ENCODE measurements at regions not wholly inside any gene's neighbourhood (a gene's known extent, or its start where the extent isn't known, plus 50 kb on each side); places are given as distances from the start of the nearest gene placed in this dataset.
A peak's percentile ranks its signal among the peaks of the same experiment; 100 is the strongest.

DNA sequence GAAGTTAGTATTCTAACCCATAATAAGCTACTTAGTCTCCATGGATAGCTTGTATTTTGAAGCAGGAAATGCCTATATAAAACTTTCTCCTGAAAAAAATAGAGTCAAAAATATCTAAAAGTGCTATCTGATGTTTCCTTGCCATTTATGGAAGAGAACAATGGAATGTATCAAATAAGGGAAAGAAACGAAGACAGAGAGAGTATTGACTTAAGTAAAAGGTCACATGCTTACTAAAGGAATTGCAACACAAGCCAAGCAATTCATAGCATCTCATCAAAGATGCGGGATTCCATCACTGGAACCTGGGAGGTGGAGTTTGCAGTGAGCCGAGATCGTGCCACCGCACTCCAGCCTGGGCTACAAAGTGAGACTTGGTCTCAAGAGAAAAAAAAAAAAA is 112.9 kb upstream of the DTNBP1 start:
- H3K79me2 ChIP-seq (ENCODE audit: insufficient read depth): no peaks in the 10 kb centered on the region
- H3K9me2 ChIP-seq (ENCODE audit: insufficient read depth): no peaks in the 10 kb centered on the region
- no peak for TF ChIP-seq EZH2 (IDR thresholded peaks at IDR 0.05; ENCODE audit: insufficient read depth, poor library complexity, severe bottlenecking)
- no peak for TF ChIP-seq EZH2phosphoT487 (IDR thresholded peaks at IDR 0.05; ENCODE audit: insufficient read depth, low read depth)
- 0 out of 2 replicates have a peak, but pooled peaks cover 3% of the 10 kb centered on the region for H3K4me1 ChIP-seq (ENCODE audit: insufficient read depth)
- in situ Hi-C loops (cut with MboI): no loop called here
- H4K20me1 ChIP-seq (ENCODE audit: insufficient read depth): no peaks in the 10 kb centered on the region
- H2AFZ ChIP-seq: no peak overlapping the region
- 0 out of 2 replicates have a peak, but pooled peaks cover 5% of the 10 kb centered on the region for H3F3A ChIP-seq (ENCODE audit: insufficient read depth)
- 82 to 89% methylated on average over 5 of the region's 5 CpGs for WGBS, 2 experiments (ENCODE audit: low coverage in 1 of 2, low lambda C conversion rate in 2 of 2, missing lambda C conversion rate in 2 of 2)
- peaks cover 19% of the 10 kb centered on the region for H3K27me3 ChIP-seq (replicated peaks; ENCODE audit: insufficient read depth)
- no peaks in the 10 kb centered on the region for H3K9me3 ChIP-seq (ENCODE audit: low read depth)
- no peak overlapping the region for H3K4me2 ChIP-seq (ENCODE audit: unreplicated experiment)
- no peak overlapping the region for H3K4me3 ChIP-seq
- H3K9ac ChIP-seq: no peak overlapping the region
- H3K36me3 ChIP-seq (ENCODE audit: low read depth): no peaks in the 10 kb centered on the region
- DNase-seq: no peak
- no peak overlapping the region for H3K27ac ChIP-seq

GRCh38 chr6:15775076-15775634 is 112.3 kb upstream of the DTNBP1 start:
- Histone ChIP-seq H3K4me1 (ENCODE audit: insufficient read depth) (peaks cover 8% of the 10 kb centered on the region), H3K27ac (no peak overlapping the region), H3K4me2 (ENCODE audit: unreplicated experiment) (no peak overlapping the region), H3K36me3 (ENCODE audit: low read depth) (no peaks in the 10 kb centered on the region), H3K4me3 (no peak overlapping the region), H3F3A (ENCODE audit: insufficient read depth) (peaks cover 11% of the 10 kb centered on the region), H3K9me2 (ENCODE audit: insufficient read depth) (no peaks in the 10 kb centered on the region), H3K27me3 (replicated peaks; ENCODE audit: insufficient read depth) (peaks cover 16% of the 10 kb centered on the region), H3K79me2 (ENCODE audit: insufficient read depth) (no peaks in the 10 kb centered on the region), H3K9ac (no peak overlapping the region), H4K20me1 (ENCODE audit: insufficient read depth) (no peaks in the 10 kb centered on the region), H3K9me3 (ENCODE audit: low read depth) (no peaks in the 10 kb centered on the region), H2AFZ (no peak overlapping the region)
- TF ChIP-seq EZH2 (IDR thresholded peaks at IDR 0.05; ENCODE audit: insufficient read depth, poor library complexity, severe bottlenecking) (no peak), EZH2phosphoT487 (IDR thresholded peaks at IDR 0.05; ENCODE audit: insufficient read depth, low read depth) (no peak)
- in situ Hi-C loops (cut with MboI): no loop called here
- WGBS, 2 experiments (ENCODE audit: low coverage in 1 of 2, low lambda C conversion rate in 2 of 2, missing lambda C conversion rate in 2 of 2): 94 to 96% methylated on average over 2 of the region's 2 CpGs
- DNase-seq: no peak

- H3K79me2 ChIP-seq (ENCODE audit: insufficient read depth): no peaks in the 10 kb centered on the region
- no peak overlapping the region for H3K9ac ChIP-seq
- H3K4me3 ChIP-seq: no peak overlapping the region
- H3K27me3 ChIP-seq (replicated peaks; ENCODE audit: insufficient read depth): peaks cover 13% of the 10 kb centered on the region
- H3K27ac ChIP-seq: no peak overlapping the region
- no peak for DNase-seq
- H3K36me3 ChIP-seq (ENCODE audit: low read depth): no peaks in the 10 kb centered on the region
- no peak overlapping the region for H2AFZ ChIP-seq
- TF ChIP-seq EZH2 (IDR thresholded peaks at IDR 0.05; ENCODE audit: insufficient read depth, poor library complexity, severe bottlenecking) (no peak), EZH2phosphoT487 (IDR thresholded peaks at IDR 0.05; ENCODE audit: insufficient read depth, low read depth) (no peak)
- no peak overlapping the region for H3K4me2 ChIP-seq (ENCODE audit: unreplicated experiment)
- no peaks in the 10 kb centered on the region for H3K9me3 ChIP-seq (ENCODE audit: low read depth)
- H3F3A ChIP-seq (ENCODE audit: insufficient read depth): peaks cover 20% of the 10 kb centered on the region
- peaks cover 13% of the 10 kb centered on the region for H3K4me1 ChIP-seq (ENCODE audit: insufficient read depth)
- WGBS, 2 experiments (ENCODE audit: low coverage in 1 of 2, low lambda C conversion rate in 2 of 2, missing lambda C conversion rate in 2 of 2): 85 to 87% methylated on average over 3 of the region's 3 CpGs
- H4K20me1 ChIP-seq (ENCODE audit: insufficient read depth): no peaks in the 10 kb centered on the region
- no peaks in the 10 kb centered on the region for H3K9me2 ChIP-seq (ENCODE audit: insufficient read depth)
- in situ Hi-C loops (cut with MboI): no loop called here
Measured at GRCh38 chr6:15773806-15774410, 111.1 kb upstream of the DTNBP1 start.

DNA sequence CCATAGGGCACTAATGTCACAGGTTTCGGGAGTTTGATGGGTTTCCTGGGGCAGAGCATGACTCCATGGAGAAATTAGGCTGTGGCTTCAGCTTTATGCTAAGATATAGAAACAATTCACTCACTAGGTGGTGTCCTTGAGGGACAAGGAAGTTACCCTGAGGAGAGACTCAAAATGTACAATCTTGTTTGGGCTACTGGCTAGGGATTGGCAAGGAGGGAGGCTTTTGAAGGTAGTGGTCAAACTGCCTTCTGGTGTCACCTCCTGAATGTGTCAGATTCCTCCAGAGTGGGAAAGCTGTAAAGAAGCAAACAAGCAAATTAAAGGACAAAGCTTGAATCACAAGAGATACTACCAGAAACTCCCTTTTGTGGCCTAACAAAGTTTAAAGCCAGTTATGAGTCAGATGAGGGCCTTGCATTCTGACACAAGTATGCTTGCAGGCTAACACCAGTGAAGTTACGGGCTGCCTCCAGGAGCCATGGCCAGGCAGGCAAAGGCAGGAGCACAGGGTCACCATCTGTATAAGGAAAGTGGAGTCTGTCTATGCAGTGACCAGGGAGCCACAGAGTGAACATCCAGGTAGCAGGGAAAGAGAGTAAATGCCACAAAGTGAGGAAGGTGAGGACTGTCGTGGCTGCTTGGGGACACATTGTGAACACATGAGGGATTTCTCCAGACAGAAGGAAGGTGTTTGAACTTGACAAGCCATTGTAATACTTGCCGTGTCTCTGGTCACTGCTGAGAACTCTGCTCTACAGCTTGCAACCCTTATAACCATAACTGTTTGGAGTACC is 107.7 kb upstream of the DTNBP1 start:
- Histone ChIP-seq H3K9me3 (ENCODE audit: low read depth) (no peaks in the 10 kb centered on the region), H2AFZ (peak overlapping the region; percentile 80), H3K9ac (peak overlapping the region; percentile 28; the same call in 1 of the 2 replicates), H3K9me2 (ENCODE audit: insufficient read depth) (no peaks in the 10 kb centered on the region), H3K27me3 (replicated peaks; ENCODE audit: insufficient read depth) (peaks cover 7% of the 10 kb centered on the region; the same call in 1 of the 2 replicates), H3K27ac (peak overlapping the region; percentile 49), H3K79me2 (ENCODE audit: insufficient read depth) (no peaks in the 10 kb centered on the region), H3K4me2 (ENCODE audit: unreplicated experiment) (no peak overlapping the region), H3K4me3 (no peak overlapping the region), H3K4me1 (ENCODE audit: insufficient read depth) (peaks cover 13% of the 10 kb centered on the region), H3K36me3 (ENCODE audit: low read depth) (no peaks in the 10 kb centered on the region), H4K20me1 (ENCODE audit: insufficient read depth) (no peaks in the 10 kb centered on the region), H3F3A (ENCODE audit: insufficient read depth) (peaks cover 20% of the 10 kb centered on the region)
- DNase-seq: peak; percentile 82
- 82 to 85% methylated on average over 4 of the region's 4 CpGs for WGBS, 2 experiments (ENCODE audit: low coverage in 1 of 2, low lambda C conversion rate in 2 of 2, missing lambda C conversion rate in 2 of 2)
- TF ChIP-seq EZH2phosphoT487 (IDR thresholded peaks at IDR 0.05; ENCODE audit: insufficient read depth, low read depth): no peak
- TF ChIP-seq EZH2 (IDR thresholded peaks at IDR 0.05; ENCODE audit: insufficient read depth, poor library complexity, severe bottlenecking): no peak
- in situ Hi-C loops (cut with MboI): no loop called here

Measured in GM23248 (cell line).